Uterus (tissue), 3 donors: ENCODE measurements at regions not wholly inside any gene's neighbourhood (a gene's known extent, or its start where the extent isn't known, plus 50 kb on each side); places are given as distances from the start of the nearest gene placed in this dataset.

Experiments used
- DNase-seq, 2 donors: peaks; one replicate each; pipeline ENCODE4 v3.0.0-alpha.2; 2019 to 2020
- H3K27ac ChIP-seq, 2 donors: fragments of 200-600 bp; sonication (generic); 1 replicate in 1 of 2; 2 replicates in 1 of 2; pipeline ENCODE4 v1.5.1; 2016 to 2018
- H3K27me3 ChIP-seq, 2 donors: fragments of 200-600 bp; sonication (generic); one replicate each; pipeline ENCODE4 v1.5.1; 2018 to 2019; ENCODE audit warnings: control low read depth in 1 of 2
- H3K36me3 ChIP-seq, 2 donors: fragments of 200-600 bp; sonication (generic); one replicate each; pipeline ENCODE4 v1.5.1; 2019; ENCODE audit warnings: control low read depth in 1 of 2
- H3K4me1 ChIP-seq, 2 donors: fragments of 200-600 bp; sonication (generic); one replicate each; pipeline ENCODE4 v1.5.1; 2018 to 2019; ENCODE audit warnings: control low read depth in 1 of 2
- H3K4me3 ChIP-seq, 2 donors: fragments of 200-600 bp; sonication (generic); 1 replicate in 1 of 2; 2 replicates in 1 of 2; pipeline ENCODE4 v1.5.1; 2018 to 2019; ENCODE audit warnings: mild to moderate bottlenecking in 1 of 2
- H3K9me3 ChIP-seq, 2 donors: fragments of 200-600 bp; sonication (generic); one replicate each; pipeline ENCODE4 v1.5.1; 2019; ENCODE audit warnings: control low read depth in 1 of 2
- POLR2A ChIP-seq, 2 donors: fragments of 450-650 bp; IDR thresholded peaks; one replicate each; pipeline ENCODE4 v1.6.1; 2016; ENCODE audit warnings: antibody characterized with exemption in 2 of 2, mild to moderate bottlenecking in 1 of 2, moderate library complexity in 1 of 2
- intact Hi-C: fragments of 100-400 bp; cut with DNase I; formaldehyde crosslinking; loops from one replicate; pipeline ENCODE4 v1.15.1; 2023; ENCODE audit warnings: low total_unique reads
- TF ChIP-seq, protein P1 (sequence below), 4 experiments: fragments of 200-600 bp in 2 of 4; fragments of 450-650 bp in 2 of 4; sonication (generic) in 2 of 4; IDR thresholded peaks; one replicate each; pipeline ENCODE4 v1.5.1; 2016 to 2019; ENCODE audit warnings: antibody characterized with exemption in 4 of 4, mild to moderate bottlenecking in 2 of 4, moderate library complexity in 1 of 4
- donor health status: DM: yes; HTN: yes; CAD: no.

DNA sequence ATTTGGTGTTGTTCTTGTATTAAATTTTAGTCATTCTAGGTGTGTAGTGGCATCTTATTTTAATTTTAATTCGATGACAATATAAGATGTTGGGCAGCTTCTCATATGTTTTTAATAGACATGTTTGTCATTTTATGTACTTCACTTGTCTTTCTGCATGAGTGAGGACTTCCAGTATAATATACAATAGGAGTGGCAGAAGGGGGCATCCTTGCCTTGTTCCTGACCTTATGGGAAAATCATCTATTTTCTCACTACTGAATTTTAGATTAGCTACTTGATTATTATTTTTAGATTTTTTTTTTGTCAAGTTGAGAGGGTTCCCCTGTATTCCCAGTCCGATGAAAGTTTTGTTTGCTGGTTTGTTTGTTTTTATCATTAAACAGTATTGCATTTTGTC, 495.2 kb upstream of the GRM3 start:
- Histone ChIP-seq H3K4me3 (no peak overlapping the region), H3K4me1 (no peaks in the 10 kb centered on the region), H3K27ac (no peak overlapping the region), H3K27me3 (no peaks in the 10 kb centered on the region), H3K36me3 (no peaks in the 10 kb centered on the region), H3K9me3 (no peaks in the 10 kb centered on the region)
- TF ChIP-seq, protein P1, sequence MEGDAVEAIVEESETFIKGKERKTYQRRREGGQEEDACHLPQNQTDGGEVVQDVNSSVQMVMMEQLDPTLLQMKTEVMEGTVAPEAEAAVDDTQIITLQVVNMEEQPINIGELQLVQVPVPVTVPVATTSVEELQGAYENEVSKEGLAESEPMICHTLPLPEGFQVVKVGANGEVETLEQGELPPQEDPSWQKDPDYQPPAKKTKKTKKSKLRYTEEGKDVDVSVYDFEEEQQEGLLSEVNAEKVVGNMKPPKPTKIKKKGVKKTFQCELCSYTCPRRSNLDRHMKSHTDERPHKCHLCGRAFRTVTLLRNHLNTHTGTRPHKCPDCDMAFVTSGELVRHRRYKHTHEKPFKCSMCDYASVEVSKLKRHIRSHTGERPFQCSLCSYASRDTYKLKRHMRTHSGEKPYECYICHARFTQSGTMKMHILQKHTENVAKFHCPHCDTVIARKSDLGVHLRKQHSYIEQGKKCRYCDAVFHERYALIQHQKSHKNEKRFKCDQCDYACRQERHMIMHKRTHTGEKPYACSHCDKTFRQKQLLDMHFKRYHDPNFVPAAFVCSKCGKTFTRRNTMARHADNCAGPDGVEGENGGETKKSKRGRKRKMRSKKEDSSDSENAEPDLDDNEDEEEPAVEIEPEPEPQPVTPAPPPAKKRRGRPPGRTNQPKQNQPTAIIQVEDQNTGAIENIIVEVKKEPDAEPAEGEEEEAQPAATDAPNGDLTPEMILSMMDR (IDR thresholded peaks at IDR 0.05), result no peak
- TF ChIP-seq POLR2A (IDR thresholded peaks at IDR 0.05), result no peak
- no peak for DNase-seq
- intact Hi-C loops, result no loop called here

DNA sequence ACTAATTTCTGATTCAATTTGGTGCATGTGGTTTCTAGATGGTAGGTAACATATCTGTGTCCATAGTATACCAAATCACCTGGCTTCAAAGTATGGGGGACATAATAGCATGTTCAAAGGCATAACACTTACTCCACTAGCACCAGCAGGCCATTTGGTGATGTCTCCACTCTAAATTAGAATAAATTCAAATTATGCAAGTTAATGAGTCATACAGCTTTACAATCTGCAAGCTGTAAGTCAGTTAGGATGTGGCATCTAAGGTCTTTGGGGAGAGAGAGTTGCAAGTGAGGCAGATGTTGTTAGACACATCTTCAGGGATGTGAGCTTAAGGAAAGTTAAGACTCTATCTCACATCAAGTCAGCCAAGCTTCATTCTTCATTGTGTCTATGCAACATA, 506.4 kb upstream of the GRM3 start:
- Histone ChIP-seq H3K36me3 (no peaks in the 10 kb centered on the region), H3K27ac (no peak overlapping the region), H3K9me3 (no peaks in the 10 kb centered on the region), H3K4me3 (no peak overlapping the region), H3K27me3 (no peaks in the 10 kb centered on the region), H3K4me1 (no peaks in the 10 kb centered on the region)
- intact Hi-C loops, result no loop called here
- TF ChIP-seq, protein P1 (IDR thresholded peaks at IDR 0.05), result no peak
- no peak for TF ChIP-seq POLR2A (IDR thresholded peaks at IDR 0.05)
- no peak for DNase-seq

DNA sequence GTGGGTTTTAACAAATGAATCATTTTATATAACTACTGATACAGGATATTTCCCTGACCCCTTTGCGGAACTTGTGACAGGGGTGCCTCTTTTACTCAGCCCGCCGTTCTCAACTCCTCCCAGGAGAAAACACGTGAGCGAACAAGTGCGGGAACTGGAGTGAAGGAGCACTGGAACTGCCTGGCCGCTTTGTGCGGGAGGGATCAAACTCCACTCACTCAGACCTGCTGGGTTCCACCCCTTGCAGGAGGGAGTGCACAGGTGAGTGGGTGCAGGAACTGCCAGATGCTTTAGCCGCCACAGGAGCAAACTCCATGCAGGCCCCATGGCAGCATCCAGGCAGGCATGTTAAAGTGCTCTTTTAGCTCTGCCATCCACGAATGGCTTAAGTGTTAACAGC, 513.4 kb upstream of the GRM3 start:
- intact Hi-C loops, result no loop called here
- no peak for DNase-seq
- no peak for TF ChIP-seq POLR2A (IDR thresholded peaks at IDR 0.05)
- Histone ChIP-seq H3K4me3 (no peak overlapping the region), H3K27me3 (no peaks in the 10 kb centered on the region), H3K27ac (no peak overlapping the region), H3K9me3 (no peaks in the 10 kb centered on the region), H3K4me1 (no peaks in the 10 kb centered on the region), H3K36me3 (no peaks in the 10 kb centered on the region)

DNA sequence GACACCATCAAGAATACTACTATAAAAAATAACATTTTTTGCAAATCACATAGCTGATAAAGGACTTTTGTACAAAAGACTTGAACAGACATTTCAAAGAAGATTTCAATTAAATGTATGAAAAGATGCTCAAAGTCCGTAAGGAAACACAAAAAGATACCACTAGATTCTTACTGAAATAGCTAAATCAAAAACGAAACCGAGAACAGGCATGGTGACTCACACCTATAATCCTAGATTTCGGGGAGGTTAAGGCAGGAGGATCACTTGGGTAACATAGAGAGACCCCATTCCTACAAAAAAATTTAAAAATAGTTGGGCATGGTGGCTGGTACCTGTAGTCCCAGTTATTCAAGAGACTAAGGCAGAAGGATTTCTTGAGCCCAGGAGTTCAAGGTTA, 520.2 kb upstream of the GRM3 start:
- Histone ChIP-seq H3K4me3 (no peak overlapping the region), H3K4me1 (no peaks in the 10 kb centered on the region), H3K9me3 (no peaks in the 10 kb centered on the region), H3K36me3 (no peaks in the 10 kb centered on the region), H3K27ac (no peak overlapping the region), H3K27me3 (no peaks in the 10 kb centered on the region)
- intact Hi-C loops, result no loop called here
- TF ChIP-seq, protein P1 (IDR thresholded peaks at IDR 0.05), result no peak
- TF ChIP-seq POLR2A (IDR thresholded peaks at IDR 0.05), result no peak
- no peak for DNase-seq

DNA sequence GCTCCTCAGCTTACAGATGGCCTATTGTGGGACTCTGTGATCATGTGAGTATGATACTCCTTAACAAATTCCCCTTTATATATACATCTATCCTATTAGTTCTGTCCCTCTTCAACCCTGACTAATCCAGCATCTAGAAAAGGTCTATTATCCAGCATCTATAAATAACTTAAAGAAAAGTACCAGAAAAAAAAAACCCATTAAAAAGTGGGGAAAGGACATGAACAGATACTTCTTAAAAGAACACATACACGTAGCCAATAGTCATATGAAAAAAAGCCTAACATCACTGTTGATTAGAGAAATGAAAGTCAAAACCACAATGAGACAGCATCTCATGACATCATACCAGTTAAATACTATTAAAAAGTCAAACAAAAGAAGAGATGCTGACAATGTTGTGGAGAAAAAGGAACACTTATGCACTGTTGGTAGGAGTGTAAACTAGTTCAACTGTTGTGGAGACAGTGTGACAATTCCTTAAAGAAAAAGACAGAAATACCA, 549.5 kb upstream of the GRM3 start:
- Histone ChIP-seq H3K9me3 (no peaks in the 10 kb centered on the region), H3K27ac (no peak overlapping the region), H3K27me3 (no peaks in the 10 kb centered on the region), H3K4me1 (no peaks in the 10 kb centered on the region), H3K36me3 (no peaks in the 10 kb centered on the region), H3K4me3 (no peak overlapping the region)
- DNase-seq, result no peak
- no peak for TF ChIP-seq POLR2A (IDR thresholded peaks at IDR 0.05)
- TF ChIP-seq, protein P1 (IDR thresholded peaks at IDR 0.05), result no peak
- intact Hi-C loops, result no loop called here

DNA sequence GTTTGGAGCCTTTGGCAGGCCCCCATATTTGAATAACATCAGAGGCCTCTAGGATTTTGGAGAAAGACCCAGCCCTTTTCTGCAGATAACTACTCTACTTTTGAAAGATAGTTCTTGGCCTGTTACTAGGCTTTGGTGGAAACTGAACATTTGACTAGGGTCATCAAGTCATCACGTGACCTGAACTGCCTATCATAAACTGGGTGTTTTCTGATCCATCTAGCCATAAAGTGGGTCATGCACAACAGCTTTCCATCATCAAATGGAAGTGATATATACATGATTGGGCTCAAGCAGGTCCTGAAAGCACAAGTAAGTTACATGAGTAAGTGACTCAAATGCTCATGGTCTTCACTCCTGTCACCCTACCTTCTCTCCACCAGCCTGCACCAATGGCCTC, 552.3 kb upstream of the GRM3 start:
- no peak for DNase-seq
- H3K4me3 ChIP-seq, result no peak overlapping the region
- intact Hi-C loops, result no loop called here
- H3K36me3 ChIP-seq, result no peaks in the 10 kb centered on the region
- no peaks in the 10 kb centered on the region for H3K4me1 ChIP-seq
- no peak for TF ChIP-seq POLR2A (IDR thresholded peaks at IDR 0.05)
- TF ChIP-seq, protein P1 (IDR thresholded peaks at IDR 0.05), result no peak
- H3K27me3 ChIP-seq, result no peaks in the 10 kb centered on the region
- no peak overlapping the region for H3K27ac ChIP-seq
- H3K9me3 ChIP-seq, result no peaks in the 10 kb centered on the region
